ENCODE measurements at regions not wholly inside any gene's neighbourhood (a gene's known extent, or its start where the extent isn't known, plus 50 kb on each side); places are given as distances from the start of the nearest gene placed in this dataset.

DNA sequence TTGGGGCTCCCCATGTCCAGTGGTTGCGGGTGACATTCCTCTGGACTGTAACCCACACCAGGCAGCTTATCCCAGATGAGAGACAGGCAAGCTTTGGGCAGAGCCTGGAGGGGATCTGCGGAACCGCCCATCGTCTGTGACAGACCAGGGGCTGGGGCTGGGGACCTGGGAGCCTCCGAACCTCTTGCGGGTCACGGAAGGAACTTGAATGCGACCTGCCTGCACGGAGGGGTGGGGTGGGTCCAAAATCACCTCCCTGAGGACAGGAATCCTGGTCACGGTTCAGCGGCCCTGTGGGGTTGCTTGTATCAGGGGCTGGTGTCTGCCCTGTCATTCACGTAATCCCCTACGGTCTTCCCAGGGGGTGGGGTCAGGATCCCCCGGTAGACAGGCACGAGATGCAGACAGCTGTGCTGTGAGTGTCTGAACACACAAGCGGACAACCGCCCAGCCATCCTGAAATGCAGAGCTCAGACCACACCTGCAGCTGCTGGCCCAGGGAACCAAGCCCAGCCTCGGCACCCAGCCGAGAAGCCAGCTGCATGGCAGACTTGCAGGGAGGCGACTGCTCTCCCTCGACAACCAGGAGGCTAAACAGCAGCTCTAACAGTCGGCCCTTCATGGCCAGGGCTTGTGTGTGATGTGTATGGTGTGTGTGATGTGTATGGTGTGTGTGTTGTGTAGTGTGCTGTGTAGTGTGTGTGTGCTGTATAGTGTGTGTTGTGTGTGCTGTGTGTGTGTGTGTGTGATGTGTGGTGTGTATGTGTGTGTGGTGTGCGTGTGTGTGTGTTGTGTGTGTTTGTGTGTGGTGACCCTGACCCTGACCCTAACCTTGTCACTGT lies 105.9 kb upstream of the ADRA2C start:
- H3K27ac Mint-ChIP-seq, result no peak overlapping the region
- no peaks in the 10 kb centered on the region for H3K36me3 Mint-ChIP-seq (ENCODE audit: low read depth)
- DNase-seq, result no peak
- no peak overlapping the region for H3K4me3 Mint-ChIP-seq
- intact Hi-C loops (cut with micrococcal nuclease), result no loop called here
- no peaks in the 10 kb centered on the region for H3K4me1 Mint-ChIP-seq
- H3K27me3 Mint-ChIP-seq, result no peaks in the 10 kb centered on the region
- no peaks in the 10 kb centered on the region for H3K9me3 Mint-ChIP-seq

- Mint-ChIP-seq H3K27me3 (no peaks in the 10 kb centered on the region), H3K36me3 (ENCODE audit: low read depth) (no peaks in the 10 kb centered on the region)
Observed at GRCh38 chr4:3659131-3659530, 107.1 kb upstream of the ADRA2C start.

GRCh38 chr4:3658530-3658913 lies 107.7 kb upstream of the ADRA2C start:
- no peak for DNase-seq
- no peaks in the 10 kb centered on the region for H3K4me1 Mint-ChIP-seq
- H3K9me3 Mint-ChIP-seq, result no peaks in the 10 kb centered on the region
- no peaks in the 10 kb centered on the region for H3K36me3 Mint-ChIP-seq (ENCODE audit: low read depth)
- no peak overlapping the region for H3K27ac Mint-ChIP-seq
- H3K27me3 Mint-ChIP-seq, result no peaks in the 10 kb centered on the region
- H3K4me3 Mint-ChIP-seq, result no peak overlapping the region
- intact Hi-C loops (cut with micrococcal nuclease), result no loop called here

More at GRCh38 chr4:3659131-3659530, 107.1 kb upstream of the ADRA2C start:
- intact Hi-C loops (cut with micrococcal nuclease), result no loop called here
- H3K4me1 Mint-ChIP-seq, result no peaks in the 10 kb centered on the region
- H3K27ac Mint-ChIP-seq, result no peak overlapping the region
- DNase-seq, result no peak
- H3K4me3 Mint-ChIP-seq, result no peak overlapping the region
- H3K9me3 Mint-ChIP-seq, result no peaks in the 10 kb centered on the region

DNA sequence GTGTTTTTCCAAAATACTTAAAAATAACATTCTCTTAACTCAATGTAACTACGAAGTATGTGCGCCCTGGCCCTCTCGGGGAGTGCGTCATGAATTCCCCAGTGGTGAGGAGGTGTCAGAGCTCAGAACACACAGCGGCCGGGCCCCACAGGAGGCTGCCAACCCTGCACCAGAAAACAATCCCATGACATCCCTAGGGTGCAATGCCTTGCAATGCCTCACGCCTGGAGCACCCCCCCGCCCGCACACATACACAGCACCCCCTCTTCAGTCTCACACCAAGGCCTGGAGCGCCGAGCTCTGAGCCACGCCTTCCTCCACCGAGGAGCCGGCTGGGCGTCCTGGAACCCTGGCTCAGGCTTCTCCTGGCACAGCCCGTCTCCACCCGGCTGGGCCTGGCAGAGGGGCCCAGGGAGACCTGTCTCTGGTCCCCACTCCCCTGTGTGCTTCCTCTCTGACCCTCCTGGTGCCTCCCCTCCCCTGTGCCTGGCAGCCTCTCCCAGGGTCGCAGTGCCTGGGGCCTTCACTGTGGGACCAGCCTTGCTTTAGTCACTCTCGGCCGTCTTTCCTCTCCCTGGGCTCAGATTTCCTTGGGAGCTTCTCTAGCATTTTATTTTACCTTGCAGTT lies 108.2 kb upstream of the ADRA2C start:
- Mint-ChIP-seq H3K27me3 (no peaks in the 10 kb centered on the region), H3K4me1 (no peaks in the 10 kb centered on the region), H3K4me3 (no peak overlapping the region), H3K27ac (no peak overlapping the region), H3K36me3 (ENCODE audit: low read depth) (no peaks in the 10 kb centered on the region), H3K9me3 (no peaks in the 10 kb centered on the region)
- no peak for DNase-seq
- intact Hi-C loops (cut with micrococcal nuclease), result no loop called here

DNA sequence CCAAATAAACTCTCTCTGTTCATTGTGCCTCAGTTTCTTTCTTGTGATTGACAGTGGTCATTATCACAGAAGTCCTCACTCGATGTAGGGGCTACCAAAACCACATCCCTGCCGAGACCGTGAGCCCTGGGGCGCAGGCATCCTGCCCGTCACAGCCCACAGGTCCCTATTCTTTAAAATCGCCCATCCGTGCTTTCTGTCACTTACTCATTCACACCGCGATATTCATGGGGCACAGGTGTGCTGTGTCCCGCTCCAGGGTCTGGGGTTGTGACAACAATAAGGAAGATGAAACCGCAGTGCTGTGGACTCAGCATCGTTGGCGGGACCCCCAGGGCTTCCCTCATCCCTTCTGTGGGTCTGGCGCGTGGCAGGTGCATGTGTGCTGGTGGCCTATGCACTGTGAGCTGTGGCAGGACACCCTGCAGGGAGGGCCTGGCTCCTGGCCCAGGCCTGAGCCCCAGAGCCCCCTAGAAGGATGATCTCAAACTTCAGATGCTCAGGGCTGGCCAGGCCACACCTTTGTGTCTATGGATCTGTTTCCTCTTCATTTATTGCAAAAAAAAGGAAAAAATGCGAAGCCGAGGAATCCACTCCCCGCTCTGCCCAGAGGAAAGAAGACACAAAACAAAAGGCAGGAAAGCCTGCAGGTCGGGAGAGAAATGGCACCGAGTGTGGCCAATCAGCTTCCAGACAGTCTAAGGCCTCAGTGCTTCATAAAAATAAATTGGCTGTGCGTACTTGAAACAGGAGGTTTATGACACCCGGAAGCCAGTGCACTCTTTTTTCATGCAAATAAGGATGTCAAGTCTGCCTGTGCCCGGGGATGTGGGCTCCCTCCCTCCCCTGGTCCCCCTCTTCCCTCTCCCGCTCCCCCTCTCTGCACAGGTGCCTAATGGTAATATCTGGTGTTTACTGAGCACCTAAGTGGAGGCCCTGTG lies 109.5 kb upstream of the ADRA2C start:
- Mint-ChIP-seq H3K4me3 (no peak overlapping the region), H3K36me3 (ENCODE audit: low read depth) (no peaks in the 10 kb centered on the region), H3K9me3 (no peaks in the 10 kb centered on the region), H3K27me3 (no peaks in the 10 kb centered on the region), H3K4me1 (no peaks in the 10 kb centered on the region), H3K27ac (no peak overlapping the region)
- intact Hi-C loops (cut with micrococcal nuclease), result no loop called here
- no peak for DNase-seq

GRCh38 chr4:3655963-3656362 lies 110.2 kb upstream of the ADRA2C start:
- Mint-ChIP-seq H3K4me3 (no peak overlapping the region), H3K27me3 (no peaks in the 10 kb centered on the region), H3K4me1 (no peaks in the 10 kb centered on the region), H3K27ac (no peak overlapping the region), H3K36me3 (ENCODE audit: low read depth) (no peaks in the 10 kb centered on the region), H3K9me3 (no peaks in the 10 kb centered on the region)
- no peak for DNase-seq
- intact Hi-C loops (cut with micrococcal nuclease), result no loop called here

DNA sequence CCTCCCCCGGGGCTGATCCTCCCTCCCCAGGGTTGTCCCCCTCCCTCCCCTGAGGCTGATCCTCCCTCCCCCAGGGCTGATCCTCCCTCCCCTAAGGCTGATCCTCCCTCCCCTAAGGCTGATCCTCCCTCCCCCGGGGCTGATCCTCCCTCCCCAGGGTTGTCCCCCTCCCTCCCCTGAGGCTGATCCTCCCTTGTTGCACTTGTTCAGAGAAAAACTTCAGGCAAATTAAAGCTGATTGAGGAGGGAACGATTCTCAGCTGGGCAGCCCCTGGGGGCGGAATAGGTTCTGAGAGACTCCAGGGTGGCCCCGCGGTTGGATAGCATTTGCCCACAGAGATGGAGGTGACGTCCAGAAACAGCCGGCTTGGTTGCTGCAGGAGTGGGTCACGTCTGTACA lies 110.7 kb upstream of the ADRA2C start:
- H3K4me1 Mint-ChIP-seq, result no peaks in the 10 kb centered on the region
- H3K36me3 Mint-ChIP-seq (ENCODE audit: low read depth), result no peaks in the 10 kb centered on the region
- no peak overlapping the region for H3K27ac Mint-ChIP-seq
- no peak for DNase-seq
- H3K27me3 Mint-ChIP-seq, result no peaks in the 10 kb centered on the region
- intact Hi-C loops (cut with micrococcal nuclease), result no loop called here
- no peaks in the 10 kb centered on the region for H3K9me3 Mint-ChIP-seq
- no peak overlapping the region for H3K4me3 Mint-ChIP-seq

- DNase-seq, result no peak
- Mint-ChIP-seq H3K27me3 (no peaks in the 10 kb centered on the region), H3K4me3 (no peak overlapping the region), H3K36me3 (ENCODE audit: low read depth) (no peaks in the 10 kb centered on the region), H3K27ac (no peak overlapping the region), H3K9me3 (no peaks in the 10 kb centered on the region), H3K4me1 (no peaks in the 10 kb centered on the region)
- intact Hi-C loops (cut with micrococcal nuclease), result no loop called here
Observed at GRCh38 chr4:3654036-3654807, 112.0 kb upstream of the ADRA2C start.

DNA sequence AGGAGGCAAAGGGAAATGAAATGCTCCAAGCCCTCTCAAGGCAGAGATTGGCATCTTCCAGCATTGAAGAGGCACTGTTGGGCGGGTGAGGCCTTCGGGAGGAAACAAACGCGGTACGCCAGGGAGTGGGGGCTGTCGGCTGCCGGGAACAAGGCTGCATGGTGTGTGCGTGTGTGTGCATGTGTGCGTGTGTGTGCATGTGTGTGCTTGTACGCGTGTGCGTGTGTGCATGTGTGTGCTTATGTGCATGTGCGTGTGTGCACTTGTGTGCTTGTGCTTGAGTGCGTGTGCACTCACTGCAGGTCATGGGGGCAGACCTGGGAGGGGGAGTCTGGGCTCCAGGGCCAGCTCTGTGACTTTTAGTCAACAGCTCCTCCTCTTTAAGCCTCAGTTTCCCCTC lies 113.6 kb upstream of the ADRA2C start:
- intact Hi-C loops (cut with micrococcal nuclease), result no loop called here
- no peak for DNase-seq
- no peak overlapping the region for H3K27ac Mint-ChIP-seq
- no peaks in the 10 kb centered on the region for H3K27me3 Mint-ChIP-seq
- no peak overlapping the region for H3K4me3 Mint-ChIP-seq
- no peaks in the 10 kb centered on the region for H3K9me3 Mint-ChIP-seq
- no peaks in the 10 kb centered on the region for H3K4me1 Mint-ChIP-seq
- no peaks in the 10 kb centered on the region for H3K36me3 Mint-ChIP-seq (ENCODE audit: low read depth)

- intact Hi-C loops (cut with micrococcal nuclease), result no loop called here
- Mint-ChIP-seq H3K4me1 (no peaks in the 10 kb centered on the region), H3K9me3 (no peaks in the 10 kb centered on the region), H3K36me3 (ENCODE audit: low read depth) (no peaks in the 10 kb centered on the region), H3K27me3 (no peaks in the 10 kb centered on the region), H3K27ac (no peak overlapping the region), H3K4me3 (no peak overlapping the region)
- DNase-seq, result no peak
Observed at GRCh38 chr4:3651267-3651845, 114.8 kb upstream of the ADRA2C start.

DNA sequence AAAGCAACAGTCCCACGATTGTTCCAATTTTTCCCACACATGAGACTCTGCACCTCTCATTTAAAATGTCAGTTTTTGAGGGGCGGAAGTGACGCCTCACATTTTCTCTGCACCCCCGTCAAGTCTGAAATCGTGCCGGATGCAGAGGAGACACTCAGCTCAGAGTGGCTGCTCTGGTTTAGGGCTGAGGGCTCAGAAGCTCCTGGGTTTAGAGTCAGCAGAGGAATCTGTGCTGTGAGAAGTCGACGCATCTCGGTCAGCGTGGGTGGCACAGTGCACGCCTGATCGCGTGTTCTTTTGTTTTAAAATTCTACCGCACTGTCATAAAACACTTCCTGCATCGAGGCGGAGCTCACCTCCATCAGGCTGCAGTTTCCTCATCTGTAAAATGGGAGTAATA lies 116.7 kb upstream of the ADRA2C start:
- Mint-ChIP-seq H3K27ac (no peak overlapping the region), H3K9me3 (no peaks in the 10 kb centered on the region), H3K4me3 (no peak overlapping the region), H3K27me3 (no peaks in the 10 kb centered on the region), H3K4me1 (no peaks in the 10 kb centered on the region), H3K36me3 (ENCODE audit: low read depth) (no peaks in the 10 kb centered on the region)
- intact Hi-C loops (cut with micrococcal nuclease), result no loop called here
- DNase-seq, result no peak

GRCh38 chr4:3648731-3649130 lies 116.5 kb upstream of the LRPAP1 start:
- intact Hi-C loops (cut with micrococcal nuclease), result no loop called here
- H3K27ac Mint-ChIP-seq, result no peak overlapping the region
- no peaks in the 10 kb centered on the region for H3K36me3 Mint-ChIP-seq (ENCODE audit: low read depth)
- H3K4me3 Mint-ChIP-seq, result no peak overlapping the region
- DNase-seq, result no peak
- no peaks in the 10 kb centered on the region for H3K27me3 Mint-ChIP-seq
- H3K9me3 Mint-ChIP-seq, result no peaks in the 10 kb centered on the region
- H3K4me1 Mint-ChIP-seq, result no peaks in the 10 kb centered on the region

DNA sequence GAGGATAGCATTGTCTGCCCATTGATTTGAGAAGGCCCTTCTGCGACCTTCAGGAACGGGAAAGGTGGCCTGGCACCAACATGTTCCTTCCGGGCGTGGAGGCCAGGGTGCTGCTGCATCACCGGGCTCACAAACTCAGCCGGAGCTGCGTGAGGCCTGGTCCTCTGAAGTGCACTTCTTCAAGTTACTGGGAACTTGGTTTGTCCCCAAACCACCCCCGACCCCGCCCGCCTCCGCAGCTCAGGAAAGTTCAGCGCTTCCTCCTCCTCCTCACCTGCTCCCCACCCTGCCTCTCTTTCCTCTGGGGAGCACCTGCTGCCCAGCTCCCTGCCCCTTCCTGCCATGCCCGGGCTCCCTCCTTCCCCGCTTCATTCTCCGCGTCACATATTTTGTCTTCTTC lies 116.0 kb upstream of the LRPAP1 start:
- Mint-ChIP-seq H3K4me1 (no peaks in the 10 kb centered on the region), H3K9me3 (no peaks in the 10 kb centered on the region), H3K4me3 (no peak overlapping the region), H3K27ac (no peak overlapping the region), H3K36me3 (ENCODE audit: low read depth) (no peaks in the 10 kb centered on the region), H3K27me3 (no peaks in the 10 kb centered on the region)
- intact Hi-C loops (cut with micrococcal nuclease), result no loop called here
- DNase-seq, result no peak
